Fibroblast of mammary gland (primary cell): ENCODE measurements at regions not wholly inside any gene's neighbourhood (a gene's known extent, or its start where the extent isn't known, plus 50 kb on each side); places are given as distances from the start of the nearest gene placed in this dataset.
"Not testable (repeated sequence)": the region's sequence is repeated elsewhere in the genome, so short reads cannot be mapped to it uniquely, and the experiment has no call there.

ENCODE experiments used
- DNase-seq: peaks from one replicate; pipeline ENCODE4 v3.0.0-alpha.2; 2010; ENCODE audit warnings: low read depth
- H3K4me3 ChIP-seq: 2 replicates; pipeline ENCODE4 v1.5.1; 2011; ENCODE audit warnings: low read depth, mild to moderate bottlenecking, low read length, moderate library complexity; ENCODE audit not compliant: control insufficient read depth
- TF ChIP-seq, protein P1 (sequence below): conservative IDR thresholded peaks from 2 replicates; pipeline ENCODE4 v1.5.1; 2011; ENCODE audit warnings: low read depth, low read length, inconsistent platforms; ENCODE audit not compliant: control insufficient read depth, insufficient read depth

GRCh38 chr2:105517814-105518705 lies 119.2 kb upstream of the FHL2 start:
- H3K4me3 ChIP-seq, result no peak overlapping the region
- peak; percentile 49 for DNase-seq
- TF ChIP-seq, protein P1, sequence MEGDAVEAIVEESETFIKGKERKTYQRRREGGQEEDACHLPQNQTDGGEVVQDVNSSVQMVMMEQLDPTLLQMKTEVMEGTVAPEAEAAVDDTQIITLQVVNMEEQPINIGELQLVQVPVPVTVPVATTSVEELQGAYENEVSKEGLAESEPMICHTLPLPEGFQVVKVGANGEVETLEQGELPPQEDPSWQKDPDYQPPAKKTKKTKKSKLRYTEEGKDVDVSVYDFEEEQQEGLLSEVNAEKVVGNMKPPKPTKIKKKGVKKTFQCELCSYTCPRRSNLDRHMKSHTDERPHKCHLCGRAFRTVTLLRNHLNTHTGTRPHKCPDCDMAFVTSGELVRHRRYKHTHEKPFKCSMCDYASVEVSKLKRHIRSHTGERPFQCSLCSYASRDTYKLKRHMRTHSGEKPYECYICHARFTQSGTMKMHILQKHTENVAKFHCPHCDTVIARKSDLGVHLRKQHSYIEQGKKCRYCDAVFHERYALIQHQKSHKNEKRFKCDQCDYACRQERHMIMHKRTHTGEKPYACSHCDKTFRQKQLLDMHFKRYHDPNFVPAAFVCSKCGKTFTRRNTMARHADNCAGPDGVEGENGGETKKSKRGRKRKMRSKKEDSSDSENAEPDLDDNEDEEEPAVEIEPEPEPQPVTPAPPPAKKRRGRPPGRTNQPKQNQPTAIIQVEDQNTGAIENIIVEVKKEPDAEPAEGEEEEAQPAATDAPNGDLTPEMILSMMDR, result no peak

GRCh38 chr2:105515581-105516415 lies 116.9 kb upstream of the FHL2 start:
- TF ChIP-seq, protein P1, result no peak

DNA sequence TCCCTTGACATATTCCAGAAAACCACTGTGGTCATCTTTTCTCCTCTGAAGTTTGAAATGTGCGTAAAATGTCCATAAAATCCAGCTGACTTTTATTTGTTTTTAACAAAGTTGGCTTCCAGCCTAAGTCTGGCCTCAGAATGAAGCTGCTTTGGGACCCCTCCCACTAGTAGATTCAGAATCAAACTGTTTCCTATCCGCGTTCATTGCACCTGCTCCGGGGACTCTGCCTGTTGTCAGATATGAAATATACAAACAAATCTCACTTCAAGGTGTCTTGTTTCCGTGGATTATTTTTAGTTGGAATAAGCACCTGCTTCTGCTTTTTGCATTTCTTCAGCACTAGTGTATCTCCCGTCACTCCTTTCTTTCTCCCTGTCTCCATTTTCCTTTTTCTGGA lies 115.7 kb upstream of the FHL2 start:
- H3K4me3 ChIP-seq, result no peak overlapping the region
- TF ChIP-seq, protein P1, result no peak
- DNase-seq, result no peak

More at GRCh38 chr2:105515581-105516415, 116.9 kb upstream of the FHL2 start:
- no peak for DNase-seq
- H3K4me3 ChIP-seq, result no peak overlapping the region

DNA sequence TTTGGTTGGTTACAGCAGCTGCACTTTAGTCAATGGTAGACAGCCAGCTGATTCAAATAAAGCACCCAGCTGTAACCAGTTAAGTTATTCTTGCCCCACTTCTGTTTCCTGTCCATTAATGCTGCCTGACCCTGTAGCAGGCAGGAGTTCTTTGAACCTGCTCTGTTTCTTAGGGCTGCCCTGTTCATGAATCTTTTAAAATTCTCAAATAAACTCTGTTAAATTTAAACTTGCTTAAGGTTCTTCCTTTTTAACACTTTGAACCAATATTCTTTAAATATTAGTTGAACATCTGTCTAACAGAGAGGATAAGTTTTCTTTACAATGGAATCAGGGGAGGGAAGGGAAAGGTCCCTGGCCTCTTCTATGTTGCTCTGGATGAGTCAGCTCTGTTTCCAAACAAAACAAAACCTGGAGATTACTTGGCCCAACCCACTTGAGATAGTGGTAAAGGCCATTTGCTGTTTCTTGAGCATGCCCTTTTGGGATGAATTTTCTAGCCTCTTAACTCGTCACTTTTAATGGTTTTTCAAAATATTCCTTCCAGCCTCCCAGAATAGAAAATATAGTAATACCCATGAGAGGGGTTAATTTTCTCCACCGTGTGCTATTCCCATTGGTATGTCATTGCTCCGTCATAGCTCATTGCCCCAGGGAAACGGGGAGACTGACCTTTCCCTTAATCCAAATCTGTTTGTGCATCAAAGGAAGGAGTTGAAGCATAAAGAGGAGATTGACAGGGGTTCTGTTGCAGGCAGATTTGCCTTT lies 112.1 kb upstream of the FHL2 start:
- TF ChIP-seq, protein P1, result no peak
- peak; percentile 73 for DNase-seq
- no peak overlapping the region for H3K4me3 ChIP-seq

DNA sequence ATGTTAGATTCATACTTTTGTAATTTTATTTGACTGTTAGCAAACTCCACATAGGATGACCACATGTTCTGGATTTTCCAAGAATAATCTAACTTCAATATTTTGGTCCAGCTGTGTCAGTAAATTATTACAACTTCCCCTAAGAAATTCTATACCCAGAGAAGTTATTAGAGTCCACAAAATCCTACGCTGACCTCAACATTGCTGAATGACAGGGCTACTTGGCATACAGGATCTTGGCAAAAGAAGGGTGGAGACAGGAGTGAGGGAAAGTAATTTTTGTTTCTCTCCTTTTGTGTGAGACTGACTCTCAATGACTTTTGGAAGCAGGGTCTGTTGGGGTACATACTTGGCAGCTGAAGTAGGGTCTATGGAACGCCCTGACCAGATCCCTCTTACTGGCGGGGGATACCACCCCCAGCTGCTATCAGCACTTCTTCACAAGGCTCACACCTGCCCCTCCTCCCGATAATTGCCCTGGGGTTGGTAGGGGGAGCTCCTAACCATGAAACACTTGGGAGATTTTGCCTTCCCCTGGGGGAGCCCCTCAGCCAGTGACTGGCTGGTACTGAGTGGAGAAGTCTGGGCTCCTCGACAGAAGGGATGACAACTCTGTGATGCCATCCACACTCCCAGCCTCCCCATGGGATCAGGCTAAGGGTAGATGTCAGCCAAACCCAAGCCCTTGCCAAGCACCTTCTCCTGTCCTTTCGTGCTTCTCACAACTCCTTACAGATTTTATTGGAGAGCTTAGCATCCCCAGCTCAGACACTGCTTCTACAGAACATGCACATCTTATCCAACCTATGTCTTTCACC lies 110.6 kb upstream of the FHL2 start:
- H3K4me3 ChIP-seq, result no peak overlapping the region
- TF ChIP-seq, protein P1, result no peak
- no peak for DNase-seq

GRCh38 chr2:105506860-105507259 lies 108.0 kb upstream of the FHL2 start:
- peak; percentile 52 for DNase-seq
- not testable (repeated sequence) for H3K4me3 ChIP-seq
